Right hindlimb (tissue), 1 donor: ENCODE measurements at regions not wholly inside any gene's neighbourhood (a gene's known extent, or its start where the extent isn't known, plus 50 kb on each side); places are given as distances from the start of the nearest gene placed in this dataset.
"Not testable (repeated sequence)": the region's sequence is repeated elsewhere in the genome, so short reads cannot be mapped to it uniquely, and the experiment has no call there.

Source experiments
- DNase-seq: peaks from one replicate; pipeline ENCODE4 v3.0.0-alpha.2; 2018

DNA sequence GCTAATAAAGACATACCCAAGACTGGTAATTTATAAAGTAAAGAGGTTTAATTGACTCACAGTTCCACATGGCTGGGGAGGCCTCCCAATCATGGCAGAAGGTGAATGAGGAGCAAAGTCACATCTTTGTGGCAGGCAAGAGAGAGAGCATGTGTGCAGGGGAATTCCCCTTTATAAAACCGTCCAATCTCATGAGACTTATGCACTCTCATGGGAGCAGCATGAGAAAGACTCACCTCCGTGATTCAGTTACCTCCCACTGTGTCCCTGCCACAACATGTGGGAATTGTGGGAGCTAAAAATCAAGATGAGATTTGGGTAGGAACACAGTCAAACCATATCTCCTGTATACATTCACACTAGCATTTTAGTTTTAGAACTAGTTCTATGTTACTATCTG lies 101.7 kb upstream of the NIPA1 start:
- DNase-seq: not testable (repeated sequence)

DNA sequence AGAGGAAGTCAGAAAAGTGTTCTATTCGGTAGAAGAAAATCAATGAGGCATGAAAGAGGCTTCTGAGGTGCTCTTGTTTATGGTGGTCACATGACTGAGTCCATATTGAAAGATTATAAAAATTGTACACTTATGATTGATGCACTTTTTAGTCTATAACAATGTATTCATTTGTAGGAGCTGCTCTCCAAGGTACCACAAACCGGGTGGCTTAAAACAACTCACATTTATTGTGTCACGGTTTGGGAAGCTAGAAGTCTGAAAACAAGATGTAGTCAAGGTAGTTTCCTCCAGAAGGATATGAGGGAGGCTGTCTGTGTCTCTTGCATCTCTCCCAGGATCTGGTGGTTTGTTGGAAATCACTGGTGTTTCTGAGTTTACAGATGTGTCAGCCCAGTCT lies 86.6 kb upstream of the NIPA1 start:
- not testable (repeated sequence) for DNase-seq

DNA sequence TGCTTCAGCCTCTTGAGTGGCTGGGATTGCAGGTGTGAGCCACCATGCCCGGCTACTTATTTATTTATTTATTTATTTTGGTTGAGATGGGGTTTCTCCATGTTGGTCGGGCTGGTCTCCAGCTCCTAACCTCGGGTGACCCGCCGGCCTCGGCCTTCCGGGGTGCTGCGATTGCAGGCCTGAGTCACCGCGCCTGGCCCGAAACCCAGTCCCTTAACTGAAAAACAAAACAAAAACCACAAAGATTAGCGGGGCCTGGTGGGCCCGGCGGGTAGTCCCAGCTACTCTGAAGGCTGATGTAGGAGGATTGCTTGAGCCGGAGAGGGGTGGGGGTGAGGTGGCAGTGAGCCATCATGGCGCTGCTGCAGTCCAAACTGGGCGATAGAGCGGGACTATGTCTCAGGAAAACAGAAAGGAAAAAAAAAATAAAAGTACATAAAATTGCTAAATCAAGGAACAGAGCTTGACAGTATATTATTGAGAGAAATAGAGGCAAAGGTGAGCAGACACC lies 75.6 kb upstream of the NIPA1 start:
- DNase-seq: not testable (repeated sequence)

DNA sequence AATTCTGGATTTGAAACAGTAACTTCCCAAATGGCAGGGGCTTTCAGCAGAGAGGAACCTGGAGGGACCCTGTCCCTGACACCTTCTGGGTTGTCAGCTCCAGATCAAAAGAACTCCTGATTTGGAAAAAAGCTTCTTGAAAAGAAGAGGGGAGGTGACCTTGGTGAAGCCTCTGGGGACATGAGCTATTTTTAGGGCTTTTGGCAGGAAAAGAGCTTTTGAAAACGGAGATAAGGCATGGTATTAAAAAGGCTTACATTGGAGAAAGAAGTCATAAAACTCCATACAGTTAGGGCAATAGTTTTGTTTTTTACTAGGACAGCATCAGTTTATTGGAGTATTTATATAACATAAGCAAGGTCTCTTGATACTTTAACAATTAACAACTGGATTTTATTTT lies 72.5 kb upstream of the NIPA1 start:
- DNase-seq: not testable (repeated sequence)

DNA sequence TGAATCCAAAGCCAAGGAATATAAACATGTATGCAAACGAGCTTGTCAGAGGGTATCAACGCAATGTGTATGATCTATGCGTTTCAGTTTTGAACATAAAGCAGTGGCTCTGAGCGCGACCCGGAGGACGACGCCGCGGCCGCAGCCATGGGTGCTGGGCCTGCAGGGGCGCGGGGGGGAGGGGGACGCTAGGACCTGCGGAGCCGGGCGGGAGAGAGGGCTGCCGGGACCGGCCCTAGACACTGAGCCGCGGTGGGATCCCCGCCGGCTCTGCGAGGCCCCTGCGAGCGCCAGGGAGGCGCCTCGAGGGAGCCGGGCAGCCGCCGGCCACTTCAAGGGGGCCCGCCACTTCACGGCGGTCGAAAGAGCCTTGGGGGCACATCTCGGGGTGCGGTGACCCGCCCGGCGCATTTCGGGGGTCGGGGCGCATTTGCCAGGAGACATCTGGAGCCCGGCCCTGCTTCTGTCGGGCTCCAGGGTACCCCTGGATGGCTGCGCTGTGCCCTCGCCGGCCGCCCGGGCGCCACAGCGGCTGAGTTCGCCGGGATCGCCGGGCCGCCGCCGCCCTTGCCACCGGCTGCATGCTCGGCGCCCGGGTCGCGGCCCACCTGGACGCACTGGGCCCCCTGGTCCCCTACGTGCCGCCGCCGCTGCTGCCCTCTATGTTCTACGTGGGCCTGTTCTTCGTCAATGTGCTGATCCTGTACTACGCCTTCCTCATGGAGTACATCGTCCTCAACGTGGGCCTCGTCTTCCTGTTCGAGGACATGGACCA lies 71.9 kb upstream of the NIPA1 start:
- DNase-seq: not testable (repeated sequence)

DNA sequence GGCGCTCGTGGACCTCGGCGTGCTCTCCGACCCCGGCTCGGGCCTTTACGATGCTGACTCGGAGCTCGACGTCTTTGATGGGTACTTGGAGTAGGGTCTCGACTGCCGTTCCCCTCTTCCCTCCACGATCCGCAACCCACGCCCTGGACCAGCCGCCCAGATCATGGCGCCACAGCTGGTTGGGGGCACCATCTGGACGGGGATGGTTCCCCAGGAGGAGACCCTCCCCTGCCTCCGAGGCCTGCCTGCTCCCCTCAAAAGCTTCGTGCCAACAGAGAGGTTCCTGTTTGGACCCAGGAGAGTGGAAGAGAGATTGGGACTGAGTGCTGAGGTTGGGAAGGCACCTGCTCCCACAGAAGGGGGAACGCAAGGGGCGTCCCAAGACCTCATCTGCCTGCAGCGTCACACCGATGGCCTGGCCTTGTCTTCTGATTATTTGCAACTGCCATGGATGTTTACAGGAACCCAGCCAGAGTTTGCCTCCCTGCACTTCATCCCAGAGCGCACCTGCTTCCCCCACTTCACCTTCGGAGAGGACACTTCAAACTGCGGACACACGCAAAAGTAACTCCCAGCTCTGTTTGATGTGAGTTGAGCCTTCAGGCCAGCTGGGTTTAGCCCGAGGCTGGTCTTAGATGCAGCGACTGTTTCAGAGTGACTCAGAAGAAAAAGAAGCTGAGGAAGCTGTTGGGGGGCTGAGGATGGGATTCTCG lies 71.2 kb upstream of the NIPA1 start:
- not testable (repeated sequence) for DNase-seq

DNA sequence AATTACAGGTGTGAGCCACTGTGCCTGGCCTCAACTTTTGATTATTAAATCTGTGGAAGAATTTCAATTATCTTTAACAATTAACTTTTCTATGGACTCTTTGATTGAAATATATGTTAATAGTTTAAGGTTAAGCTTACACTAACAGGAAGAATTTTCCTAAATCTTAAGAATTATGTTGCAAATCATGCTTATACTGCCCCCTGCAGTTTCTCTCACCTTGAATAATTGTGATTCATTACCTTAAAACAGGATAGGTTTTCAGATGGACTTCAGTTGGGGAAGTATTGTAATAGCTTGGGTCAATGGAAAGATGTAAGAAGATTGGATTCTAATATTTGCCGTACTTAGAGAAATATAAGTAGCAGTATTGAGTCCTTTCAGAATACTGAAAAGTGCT lies 66.5 kb upstream of the NIPA1 start:
- DNase-seq: not testable (repeated sequence)

DNA sequence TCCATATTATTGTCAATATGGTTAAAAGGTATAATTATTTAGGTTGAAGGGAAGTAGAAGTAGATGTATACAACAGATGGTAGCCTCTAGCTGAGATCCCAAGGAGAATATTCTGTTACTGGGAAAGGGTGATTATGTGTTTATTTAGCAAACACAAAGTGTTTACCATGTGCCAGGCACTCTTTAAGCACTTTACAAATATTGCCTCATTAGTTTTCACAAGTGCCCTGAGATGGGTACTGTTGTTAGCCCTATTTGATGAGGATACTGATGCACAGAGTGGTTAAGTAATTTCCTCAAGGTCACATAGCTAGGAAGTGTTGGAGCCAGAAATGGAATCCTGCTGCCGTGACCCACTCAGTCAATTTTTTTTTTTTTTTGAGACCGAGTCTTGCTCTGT lies 60.3 kb upstream of the NIPA1 start:
- not testable (repeated sequence) for DNase-seq

DNA sequence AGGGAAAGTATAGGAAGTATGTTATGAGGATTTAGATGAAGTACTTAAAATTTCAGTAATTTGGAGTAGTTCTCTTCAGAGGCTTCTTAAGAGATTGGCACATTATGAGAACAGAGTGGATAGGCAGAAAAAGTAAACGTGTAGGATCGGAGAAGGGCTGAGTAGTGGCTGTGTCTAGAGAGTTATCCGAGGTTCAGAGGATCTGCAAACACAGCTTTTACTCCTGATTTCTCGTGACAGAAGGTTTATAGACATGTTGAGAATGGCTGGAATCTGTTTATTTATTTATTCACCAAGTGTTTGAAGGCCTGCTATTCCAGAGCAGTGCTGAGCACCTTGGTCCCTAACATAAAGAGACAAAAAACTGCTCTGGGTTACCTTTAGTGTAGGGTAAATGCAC lies 51.4 kb upstream of the NIPA1 start:
- not testable (repeated sequence) for DNase-seq

DNA sequence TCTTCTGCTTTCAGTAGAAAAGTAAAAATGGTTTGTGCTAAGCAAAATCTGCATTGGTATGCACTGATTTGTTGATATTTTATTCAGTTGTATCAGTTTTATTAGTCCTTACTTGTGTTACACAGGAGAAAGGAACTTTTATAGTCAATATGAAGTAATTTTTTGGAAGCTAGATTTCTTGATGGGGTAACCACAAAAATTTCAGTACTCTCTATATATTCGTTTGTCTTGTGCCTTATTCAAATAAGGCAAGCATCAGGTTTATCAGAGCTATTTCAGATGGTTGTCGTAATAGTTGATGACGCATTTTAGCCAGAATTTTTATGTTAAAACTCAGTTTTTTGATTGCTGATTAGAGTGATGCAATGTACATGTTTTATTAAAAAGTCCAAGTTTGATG lies 50.7 kb upstream of the NIPA1 start:
- DNase-seq: no peak

DNA sequence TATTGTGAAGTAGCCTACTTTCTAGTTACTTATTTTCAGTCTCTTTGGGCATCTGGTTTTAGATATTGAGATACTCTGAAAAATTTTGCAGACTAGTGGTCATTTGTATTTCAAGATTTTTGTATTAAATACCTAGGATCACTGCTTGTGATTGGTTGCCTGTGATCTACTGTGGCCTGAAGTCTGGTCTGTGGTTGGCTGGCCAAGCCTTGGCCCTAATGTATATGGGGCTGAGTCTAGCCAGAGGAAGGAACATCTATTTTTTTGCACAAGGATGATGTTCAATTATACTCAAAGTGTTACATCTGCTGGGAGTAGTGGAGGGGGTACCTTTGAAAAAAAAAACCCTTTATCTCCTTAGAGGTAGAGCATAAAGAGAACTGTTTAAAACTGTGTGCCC lies 50.2 kb upstream of the NIPA1 start:
- not testable (repeated sequence) for DNase-seq
